ENCODE measurements at regions not wholly inside any gene's neighbourhood (a gene's known extent, or its start where the extent isn't known, plus 50 kb on each side); places are given as distances from the start of the nearest gene placed in this dataset.

DNA sequence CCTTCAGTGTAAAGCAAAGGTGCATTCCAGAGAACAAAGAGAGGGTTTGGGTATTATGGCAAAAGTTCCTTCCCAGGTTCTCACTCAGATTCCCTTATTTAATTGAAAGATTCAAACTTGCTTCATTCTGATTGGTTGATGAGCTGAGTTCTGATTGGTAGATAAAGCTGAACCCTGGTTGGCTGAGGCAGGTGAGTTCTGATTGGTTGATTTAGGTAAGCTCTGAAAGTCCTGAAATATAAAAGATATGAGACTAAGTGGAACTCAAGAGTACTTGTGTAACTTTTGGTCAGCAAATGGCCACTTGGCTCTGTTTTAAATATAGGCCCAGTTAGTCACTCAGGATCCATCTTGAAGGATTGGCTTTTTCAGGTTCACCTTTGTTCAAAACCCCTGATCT is 99.8 kb upstream of the FBXO11 start:
- TF ChIP-seq, protein P1, sequence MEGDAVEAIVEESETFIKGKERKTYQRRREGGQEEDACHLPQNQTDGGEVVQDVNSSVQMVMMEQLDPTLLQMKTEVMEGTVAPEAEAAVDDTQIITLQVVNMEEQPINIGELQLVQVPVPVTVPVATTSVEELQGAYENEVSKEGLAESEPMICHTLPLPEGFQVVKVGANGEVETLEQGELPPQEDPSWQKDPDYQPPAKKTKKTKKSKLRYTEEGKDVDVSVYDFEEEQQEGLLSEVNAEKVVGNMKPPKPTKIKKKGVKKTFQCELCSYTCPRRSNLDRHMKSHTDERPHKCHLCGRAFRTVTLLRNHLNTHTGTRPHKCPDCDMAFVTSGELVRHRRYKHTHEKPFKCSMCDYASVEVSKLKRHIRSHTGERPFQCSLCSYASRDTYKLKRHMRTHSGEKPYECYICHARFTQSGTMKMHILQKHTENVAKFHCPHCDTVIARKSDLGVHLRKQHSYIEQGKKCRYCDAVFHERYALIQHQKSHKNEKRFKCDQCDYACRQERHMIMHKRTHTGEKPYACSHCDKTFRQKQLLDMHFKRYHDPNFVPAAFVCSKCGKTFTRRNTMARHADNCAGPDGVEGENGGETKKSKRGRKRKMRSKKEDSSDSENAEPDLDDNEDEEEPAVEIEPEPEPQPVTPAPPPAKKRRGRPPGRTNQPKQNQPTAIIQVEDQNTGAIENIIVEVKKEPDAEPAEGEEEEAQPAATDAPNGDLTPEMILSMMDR (IDR thresholded peaks at IDR 0.05), result no peak
- no peak for TF ChIP-seq POLR2A (IDR thresholded peaks at IDR 0.05)
